HG03280 (cell line): ENCODE measurements at regions not wholly inside any gene's neighbourhood (a gene's known extent, or its start where the extent isn't known, plus 50 kb on each side); places are given as distances from the start of the nearest gene placed in this dataset.
"Not testable (repeated sequence)": the region's sequence is repeated elsewhere in the genome, so short reads cannot be mapped to it uniquely, and the experiment has no call there.

Source experiments
- ATAC-seq: cut with Tn5 transposase; IDR thresholded peaks from one replicate; pipeline ENCODE4 v1.9.1; 2021; ENCODE audit warnings: mild to moderate bottlenecking, moderate library complexity; ENCODE audit not compliant: unreplicated experiment

DNA sequence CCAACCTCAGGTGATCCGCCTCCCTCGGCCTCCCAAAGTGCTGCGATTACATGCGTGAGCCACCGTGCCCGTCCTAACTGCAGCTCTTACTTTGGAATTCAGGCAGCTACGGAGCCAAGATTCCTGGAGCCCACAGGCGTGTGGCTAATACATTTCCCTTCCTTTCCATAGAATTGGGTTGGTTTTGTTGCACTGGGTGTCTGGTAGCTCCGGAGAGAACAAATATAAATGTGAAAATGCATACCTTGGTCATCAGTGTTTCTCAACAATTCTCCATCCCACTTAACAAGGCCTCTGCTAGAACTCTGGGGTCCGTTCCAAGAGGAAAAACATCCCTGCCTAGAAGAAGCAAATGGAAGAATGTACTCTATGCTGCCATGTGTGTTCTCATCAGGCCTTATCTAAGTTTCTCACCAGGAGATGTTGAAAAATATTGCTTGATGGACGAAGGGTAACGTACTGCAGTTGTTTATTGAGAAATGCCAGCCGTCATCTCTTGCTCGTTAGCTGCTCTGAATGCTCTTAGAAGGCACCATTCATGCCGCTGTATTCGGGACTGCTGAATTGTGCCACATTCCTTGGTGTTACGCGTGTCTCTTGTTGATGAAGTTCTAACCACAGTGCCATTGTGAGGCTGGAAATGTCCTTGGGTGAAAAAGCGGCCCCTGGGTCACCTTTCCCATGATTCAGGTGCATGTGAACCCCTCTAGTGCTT is 50.5 kb upstream of the CD99 start:
- no peak for ATAC-seq

DNA sequence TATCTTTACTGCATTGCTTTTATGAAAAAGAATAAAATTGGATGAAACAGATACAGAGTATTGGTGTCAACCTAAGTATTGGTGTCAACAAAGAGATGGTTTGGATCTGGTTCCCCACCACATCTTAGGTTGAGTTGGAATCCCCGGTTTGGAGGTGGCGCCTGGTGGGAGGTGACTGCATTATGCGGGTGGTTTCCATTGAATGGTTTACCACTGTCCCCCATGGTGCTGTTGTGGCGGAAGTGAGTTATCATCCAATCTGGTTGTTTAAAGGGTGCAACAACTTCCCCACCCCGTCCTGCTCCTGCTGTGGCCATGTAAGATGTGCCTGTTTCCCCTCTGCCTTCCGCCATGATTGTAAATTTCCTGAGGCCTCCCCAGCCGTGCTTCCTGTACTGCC is 52.8 kb upstream of the CD99 start:
- ATAC-seq, result no peak

DNA sequence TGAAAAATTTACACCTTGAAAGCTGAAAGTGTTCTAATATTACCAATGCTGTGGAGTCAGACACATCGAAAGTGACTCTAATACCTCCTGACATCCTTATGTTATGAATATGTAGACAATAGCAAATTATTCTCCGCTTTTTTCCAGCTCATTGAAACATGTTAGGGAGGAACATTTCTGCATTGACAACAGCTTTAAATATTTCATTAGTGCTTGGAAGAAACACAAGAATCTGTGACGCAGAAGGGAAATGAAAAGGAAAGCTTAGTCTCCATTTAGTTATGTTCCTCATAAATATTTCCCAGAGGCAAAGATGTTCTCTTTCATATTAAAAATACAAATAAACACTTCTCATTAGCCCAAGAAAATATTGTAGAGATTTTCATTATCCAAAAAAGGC is 55.8 kb upstream of the CD99 start:
- ATAC-seq, result no peak

DNA sequence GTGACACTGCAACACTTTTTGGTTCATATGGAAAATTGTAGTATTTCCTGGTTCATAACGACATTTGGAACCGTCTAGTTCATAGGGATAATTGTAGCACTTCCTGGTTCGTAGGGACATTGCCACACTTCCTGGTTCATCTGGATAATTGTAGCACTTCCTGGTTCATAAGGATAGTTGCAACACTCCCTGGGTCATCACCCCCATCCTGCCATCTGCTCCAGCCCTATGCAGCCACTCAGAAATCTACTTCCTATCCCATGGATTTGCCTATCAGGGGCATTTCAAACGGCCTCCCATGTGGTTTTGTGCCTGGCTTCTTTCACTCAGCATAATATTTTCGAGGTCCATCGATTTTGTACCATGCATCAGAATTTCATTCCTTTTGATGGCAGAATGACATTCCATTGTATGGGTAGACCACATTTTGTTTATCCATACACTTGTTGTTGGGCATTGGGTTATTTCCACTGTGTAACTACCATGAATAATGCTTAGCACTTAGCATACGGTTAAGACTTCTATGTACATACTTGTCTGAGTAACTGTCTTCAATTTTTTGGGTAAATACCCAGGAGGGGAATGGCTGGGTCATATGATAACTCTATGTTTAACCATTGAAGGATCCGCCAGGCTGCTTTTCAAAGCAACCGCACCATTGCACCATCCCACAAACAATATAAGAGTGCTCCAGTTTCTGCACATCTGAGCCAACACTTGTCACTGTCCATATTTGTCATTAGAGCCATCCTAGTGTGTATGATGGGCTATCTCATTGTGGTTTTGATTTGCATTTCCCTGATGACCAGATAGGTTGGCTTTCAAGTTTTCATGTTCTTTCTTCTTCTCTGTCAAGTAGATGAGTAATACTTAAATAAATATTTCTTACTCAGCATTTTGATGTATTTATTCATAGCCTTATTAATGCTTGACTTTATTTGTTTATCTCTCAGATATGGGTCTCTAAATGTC is 58.3 kb upstream of the CD99 start:
- no peak for ATAC-seq

DNA sequence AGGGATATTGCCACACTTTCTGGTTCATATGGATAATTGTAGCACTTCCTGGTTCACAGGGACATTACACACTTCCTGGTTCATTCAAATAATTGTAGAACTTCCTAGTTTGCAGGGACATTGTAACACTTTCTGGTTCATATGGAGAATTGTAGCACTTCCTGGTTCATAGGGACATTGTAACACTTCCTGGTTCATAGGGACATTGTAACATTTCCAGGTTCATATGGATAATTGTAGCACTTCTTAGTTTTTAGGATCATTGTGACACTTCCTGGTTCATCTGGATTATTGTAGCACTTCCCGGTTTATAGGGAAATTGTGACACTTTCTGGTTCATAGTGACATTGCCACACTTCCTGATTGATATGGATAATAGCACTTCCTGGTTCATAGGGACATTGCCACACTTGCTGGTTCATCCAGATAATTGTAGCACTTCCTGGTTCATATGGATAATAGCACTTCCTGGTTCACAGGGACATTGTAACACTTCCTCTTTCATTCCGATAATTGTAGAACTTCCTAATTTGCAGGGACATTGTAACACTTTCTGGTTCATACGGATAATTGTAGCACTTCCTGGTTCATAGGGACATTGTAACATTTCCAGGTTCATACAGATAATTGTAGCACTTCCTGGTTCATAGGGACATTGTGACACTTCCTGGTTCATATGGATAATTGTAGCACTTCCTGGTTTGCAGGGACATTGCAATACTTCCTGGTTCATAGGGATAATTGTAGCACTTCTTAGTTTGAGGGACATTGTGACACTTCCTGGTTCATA is 59.2 kb upstream of the CD99 start:
- ATAC-seq, result no peak

DNA sequence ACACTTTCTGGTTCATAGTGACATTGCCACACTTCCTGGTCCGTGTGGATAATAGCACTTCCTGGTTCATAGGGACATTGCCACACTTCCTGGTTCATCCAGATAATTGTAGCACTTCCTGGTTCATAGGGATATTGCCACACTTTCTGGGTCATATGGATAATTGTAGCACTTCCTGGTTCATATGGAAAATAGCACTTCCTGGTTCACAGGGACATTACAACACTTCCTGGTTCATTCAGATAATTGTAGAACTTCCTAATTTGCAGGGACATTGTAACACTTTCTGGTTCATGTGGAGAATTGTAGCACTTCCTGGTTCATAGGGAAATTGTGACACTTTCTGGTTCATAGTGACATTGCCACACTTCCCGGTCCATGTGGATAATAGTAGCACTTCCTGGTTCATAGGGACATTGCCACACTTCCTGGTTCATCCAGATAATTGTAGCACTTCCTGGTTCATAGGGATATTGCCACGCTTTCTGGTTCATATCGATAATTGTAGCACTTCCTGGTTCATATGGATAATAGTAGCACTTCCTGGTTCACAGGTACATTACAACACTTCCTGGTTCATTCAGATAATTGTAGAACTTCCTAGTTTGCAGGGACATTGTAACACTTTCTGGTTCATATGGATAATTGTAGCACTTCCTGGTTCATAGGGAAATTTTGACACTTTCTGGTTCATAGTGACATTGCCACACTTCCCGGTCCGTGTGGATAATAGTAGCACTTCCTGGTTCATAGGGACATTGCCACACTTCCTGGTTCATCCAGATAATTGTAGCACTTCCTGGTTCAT is 60.0 kb upstream of the CD99 start:
- ATAC-seq, result not testable (repeated sequence)

DNA sequence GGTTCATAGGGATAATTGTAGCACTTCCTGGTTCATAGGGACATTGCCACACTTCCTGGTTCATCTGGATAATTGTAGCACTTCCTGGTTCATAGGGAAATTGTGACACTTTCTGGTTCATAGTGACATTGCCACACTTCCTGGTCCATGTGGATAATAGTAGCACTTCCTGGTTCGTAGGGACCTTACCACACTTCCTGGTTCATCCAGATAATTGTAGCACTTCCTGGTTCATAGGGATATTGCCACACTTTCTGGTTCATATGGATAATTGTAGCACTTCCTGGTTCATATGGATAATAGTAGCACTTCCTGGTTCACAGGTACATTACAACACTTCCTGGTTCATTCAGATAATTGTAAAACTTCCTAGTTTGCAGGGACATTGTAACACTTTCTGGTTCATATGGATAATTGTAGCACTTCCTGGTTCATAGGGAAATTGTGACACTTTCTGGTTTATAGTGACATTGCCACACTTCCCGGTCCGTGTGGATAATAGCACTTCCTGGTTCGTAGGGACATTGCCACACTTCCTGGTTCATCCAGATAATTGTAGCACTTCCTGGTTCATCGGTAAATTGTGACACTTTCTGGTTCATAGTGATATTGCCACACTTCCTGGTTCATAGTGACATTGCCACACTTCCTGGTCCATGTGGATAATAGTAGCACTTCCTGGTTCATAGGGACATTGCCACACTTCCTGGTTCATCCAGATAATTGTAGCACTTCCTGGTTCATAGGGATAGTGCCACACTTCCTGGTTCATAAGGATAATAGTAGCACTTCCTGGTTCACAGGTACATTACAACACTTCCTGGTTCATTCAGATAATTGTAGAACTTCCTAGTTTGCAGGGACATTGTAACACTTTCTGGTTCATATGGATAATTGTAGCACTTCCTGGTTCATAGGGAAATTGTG is 60.8 kb upstream of the CD99 start:
- ATAC-seq, result not testable (repeated sequence)

DNA sequence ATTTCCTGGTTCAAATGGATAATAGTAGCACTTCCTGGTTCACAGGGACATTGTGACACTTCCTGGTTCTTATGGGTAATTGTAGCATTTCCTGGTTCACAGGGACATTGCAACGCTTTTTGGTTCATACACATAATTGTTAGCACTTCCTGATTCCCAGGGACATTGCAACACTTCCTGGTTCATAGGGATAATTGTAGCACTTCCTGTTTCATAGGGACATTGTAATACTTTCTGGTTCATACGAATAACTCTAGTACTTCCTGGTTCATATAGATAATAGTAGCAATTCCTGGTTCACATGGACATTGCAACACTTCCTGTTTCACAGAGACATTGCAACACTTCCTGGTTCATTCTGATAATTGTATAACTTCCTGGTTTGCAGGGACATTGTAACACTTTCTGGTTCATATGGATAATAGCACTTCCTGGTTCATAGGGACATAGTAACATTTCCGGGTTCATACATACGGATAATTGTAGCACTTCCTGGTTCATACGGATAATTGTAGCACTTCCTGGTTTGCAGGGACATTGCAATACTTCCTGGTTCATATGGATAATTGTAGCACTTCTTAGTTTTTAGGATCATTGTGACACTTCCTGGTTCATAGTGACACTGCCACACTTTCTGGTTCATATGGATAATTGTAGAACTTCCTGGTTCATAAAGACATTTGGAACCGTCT is 61.6 kb upstream of the CD99 start:
- no peak for ATAC-seq

DNA sequence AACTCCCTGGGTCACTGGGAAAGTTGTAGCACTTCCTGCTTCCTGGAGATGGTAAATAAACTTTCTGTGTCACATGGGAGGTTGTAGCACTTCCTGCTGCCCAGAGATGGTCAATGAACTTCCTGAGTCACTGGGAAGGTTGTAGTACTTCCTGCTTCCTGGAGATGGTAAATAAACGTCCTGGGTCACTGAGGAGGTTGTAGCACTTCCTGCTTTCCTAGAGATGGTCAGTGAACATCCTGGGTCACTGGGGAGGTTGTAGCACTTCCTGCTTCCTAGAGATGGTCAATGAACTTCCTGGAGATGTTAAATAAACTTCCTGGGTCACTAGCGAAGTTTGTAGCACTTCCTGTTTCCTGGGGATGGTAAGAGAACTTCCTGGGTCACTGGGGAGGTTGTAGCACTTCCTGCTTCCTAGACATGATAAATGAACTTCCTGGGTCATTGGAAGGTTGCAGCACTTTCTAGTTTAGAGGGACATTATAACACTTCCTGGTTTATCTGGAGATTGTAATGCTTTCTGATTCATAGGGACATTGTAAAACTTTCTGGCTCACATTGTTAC is 62.3 kb upstream of the CD99 start:
- no peak for ATAC-seq

DNA sequence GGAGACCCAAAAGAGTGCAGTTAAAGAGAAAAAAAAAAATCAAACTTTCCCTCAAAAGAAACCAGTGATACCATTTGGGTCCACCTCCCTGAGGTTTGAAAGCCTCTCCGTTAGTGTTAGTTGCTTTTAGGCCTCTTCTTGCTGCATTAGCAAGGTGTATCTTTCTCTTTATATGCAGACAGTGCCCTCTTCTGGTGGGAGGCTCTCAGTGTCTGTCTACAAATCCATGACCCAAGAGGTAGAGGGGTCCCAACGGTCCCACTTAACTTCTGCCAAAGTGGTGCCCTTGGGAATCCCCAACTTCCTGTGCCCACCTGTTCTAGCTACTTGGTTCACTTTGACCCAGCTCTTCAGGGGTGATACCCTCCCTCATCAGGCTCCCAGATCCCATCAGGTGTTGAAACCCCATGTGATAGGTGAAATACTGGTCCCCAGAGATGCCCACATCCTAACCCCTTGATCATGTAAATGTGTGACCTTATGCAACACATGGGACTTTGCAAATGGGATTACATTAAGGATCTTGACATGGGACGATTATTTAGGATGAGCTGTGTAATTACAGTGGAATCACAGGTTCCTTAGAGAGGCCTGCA is 63.7 kb upstream of the CD99 start:
- peak; percentile 56 for ATAC-seq

DNA sequence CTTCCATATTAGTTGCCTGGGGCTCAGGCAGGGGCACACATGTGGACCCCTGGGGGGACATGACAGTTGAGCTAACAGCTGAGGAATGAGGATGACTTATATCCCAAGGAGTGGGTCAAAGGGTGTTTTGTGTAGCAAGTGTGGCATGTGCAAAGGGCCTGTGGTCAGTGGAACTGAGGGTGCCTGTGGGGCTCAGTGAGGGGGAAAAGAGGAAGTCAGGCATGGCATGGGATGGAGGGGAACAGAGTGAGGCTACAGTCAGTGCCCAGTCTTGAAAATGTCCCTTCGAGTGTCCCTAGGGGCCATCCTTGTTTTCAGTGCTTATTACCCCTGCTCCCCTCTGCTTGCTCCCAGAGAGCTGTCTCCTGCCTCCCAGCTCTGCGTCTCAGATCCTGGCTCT is 64.3 kb upstream of the CD99 start:
- ATAC-seq, result no peak

DNA sequence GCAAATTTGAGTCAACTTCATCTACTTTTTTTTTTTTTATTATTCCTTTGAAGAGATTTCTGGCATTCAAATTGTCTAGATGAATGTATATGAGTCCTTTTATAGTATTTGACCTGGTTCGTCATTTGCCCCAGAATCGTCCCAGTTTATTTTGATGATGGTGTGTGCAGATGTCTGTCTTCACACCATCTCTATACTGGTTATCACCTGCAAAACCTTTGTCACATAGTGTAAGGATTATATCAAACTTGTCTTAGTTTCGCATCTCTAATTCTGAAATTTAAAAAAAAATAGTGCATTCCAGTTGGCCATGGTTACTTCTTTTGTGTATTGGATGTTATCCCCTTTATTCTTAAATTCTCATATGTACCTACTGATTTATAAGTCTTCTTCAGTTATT is 70.5 kb upstream of the CD99 start:
- no peak for ATAC-seq

DNA sequence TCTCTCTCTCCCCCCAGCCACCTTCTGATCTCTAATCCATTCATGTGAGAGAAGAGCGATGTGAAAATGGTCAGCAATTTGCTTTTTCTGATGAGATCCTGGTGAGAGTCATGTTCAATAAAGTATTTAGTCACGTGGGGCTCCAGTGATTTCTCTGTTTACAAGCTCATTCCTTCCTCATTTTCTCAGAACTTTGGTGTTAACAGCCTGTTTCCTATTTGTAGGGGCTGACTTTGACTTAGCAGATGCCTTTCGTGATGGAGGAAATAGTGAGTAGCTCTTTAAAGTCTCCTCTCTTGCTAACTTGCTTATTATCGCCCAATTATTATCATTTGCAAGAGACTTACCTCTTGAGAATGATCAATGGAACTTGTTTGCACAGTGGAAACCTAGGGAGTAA is 72.6 kb upstream of the CD99 start:
- ATAC-seq, result no peak

DNA sequence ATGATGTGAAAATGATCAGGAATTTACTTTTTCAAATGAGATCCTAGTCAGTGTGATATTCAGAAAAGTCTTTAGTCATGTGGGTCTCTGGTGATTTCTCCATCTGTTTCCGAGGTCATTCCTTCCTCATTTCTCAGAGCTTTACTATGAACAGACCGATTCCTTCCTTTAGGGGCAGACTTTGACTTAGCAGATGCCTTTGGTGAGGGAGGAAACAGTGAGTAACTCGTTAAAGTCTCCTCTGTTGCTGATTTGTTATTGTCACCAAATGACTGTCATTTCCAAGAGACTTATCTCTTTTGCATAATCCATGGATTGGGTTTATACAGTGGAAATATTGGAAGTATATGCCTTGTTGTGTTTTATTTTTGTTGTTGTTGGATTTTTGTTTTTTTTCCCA is 76.2 kb upstream of the CD99 start:
- no peak for ATAC-seq

DNA sequence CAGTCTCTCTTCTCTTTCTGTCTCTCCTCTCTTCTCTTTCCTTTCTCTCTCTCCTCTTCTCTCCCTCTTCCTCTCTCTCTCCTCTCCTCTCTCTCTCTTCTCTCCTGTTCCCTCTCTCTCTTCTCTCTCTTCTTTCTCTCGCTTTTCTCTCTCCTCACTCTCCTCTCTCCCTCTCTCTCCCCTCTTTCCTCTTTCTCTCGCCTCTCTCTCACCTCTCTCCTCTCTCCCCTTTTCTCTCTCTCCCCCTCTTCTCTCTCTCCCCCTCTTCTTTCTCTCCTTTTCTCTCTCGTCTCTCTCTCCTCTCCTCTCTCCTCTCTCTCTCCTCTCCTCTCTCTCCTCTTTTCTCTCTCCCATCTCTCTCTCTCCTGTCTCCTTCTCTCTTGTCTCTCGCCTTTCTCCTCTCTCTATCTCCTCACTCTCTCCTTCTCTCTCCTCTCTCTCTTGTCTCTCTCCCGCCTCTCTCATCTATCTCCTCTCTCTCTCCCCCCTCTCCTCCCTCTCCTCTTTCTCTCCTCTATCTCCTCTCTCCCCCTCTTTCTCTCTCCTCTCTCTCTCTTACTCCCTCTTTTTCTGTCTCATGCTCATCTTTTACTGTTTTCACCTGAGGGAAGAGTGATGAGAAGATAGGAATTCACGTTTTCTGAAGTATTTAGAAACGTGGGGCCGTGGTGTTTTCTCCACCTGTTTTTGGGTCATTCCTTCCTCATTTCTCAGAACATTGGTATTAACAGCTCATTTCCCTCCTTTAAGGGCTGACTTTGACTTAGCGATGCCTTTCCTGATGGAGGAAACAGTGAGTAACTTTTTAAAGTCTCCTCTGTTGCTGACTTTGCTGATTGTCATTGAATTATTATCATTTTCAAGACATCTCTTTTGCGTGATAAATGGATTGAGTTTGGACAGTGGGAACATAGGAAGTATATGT is 80.6 kb upstream of the CD99 start:
- ATAC-seq, result no peak

DNA sequence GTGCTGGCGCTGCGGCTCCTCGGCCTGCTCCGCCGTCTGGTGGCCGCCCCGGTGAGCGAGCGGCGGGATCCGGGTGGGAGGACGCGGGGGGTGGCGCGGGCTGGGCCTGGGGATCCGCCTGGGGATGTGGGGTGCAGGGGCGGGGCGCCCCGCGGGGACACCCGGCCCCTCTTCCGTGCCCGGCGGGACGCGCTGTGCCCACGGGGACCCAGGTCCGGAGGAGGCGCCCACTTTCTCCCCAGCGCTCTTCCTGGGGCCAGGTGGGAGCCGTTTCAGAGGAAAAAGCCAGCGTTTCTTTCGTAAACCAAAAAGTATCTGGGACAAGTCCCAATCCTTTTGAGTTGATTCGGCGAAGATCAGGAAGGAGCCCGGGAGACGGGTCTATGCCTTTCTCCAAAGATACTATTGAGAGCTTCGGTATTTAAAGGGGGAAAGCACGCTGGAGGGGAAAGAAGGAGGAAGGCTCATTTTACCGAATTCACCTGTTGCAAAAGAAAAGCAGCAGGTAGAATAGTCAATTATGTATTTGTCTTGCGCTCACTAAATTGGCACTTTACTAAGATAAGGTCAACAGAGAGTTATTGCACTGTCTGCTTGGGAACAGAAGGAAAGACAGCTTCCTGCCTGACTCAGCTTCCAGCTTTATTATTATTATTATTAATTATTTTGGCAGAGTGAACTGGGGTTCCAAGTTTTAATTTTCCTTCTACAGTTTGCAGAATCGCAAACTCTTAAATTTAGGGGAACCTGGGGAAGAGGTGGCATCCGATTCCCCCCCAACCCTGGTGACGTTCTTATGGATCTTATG is 81.5 kb upstream of the CD99 start:
- ATAC-seq, result no peak
